GM12878 (cell line): ENCODE measurements at regions not wholly inside any gene's neighbourhood (a gene's known extent, or its start where the extent isn't known, plus 50 kb on each side); places are given as distances from the start of the nearest gene placed in this dataset.

Experiments
- ATAC-seq: fragments of 200-7000 bp; cut with Tn5 transposase; 3 replicates; pipeline ENCODE4 v1.9.1; 2020; ENCODE audit warnings: mild to moderate bottlenecking, moderate library complexity
- BruUV-seq: library from RNA; stranded (reverse); fragments of 400-500 nt; replicated peaks from 2 replicates; lab custom pipeline; 2021; lab: Mats Ljungman, UMichigan
- CTCF ChIA-PET: fragments of 300-600 bp; sonication (Branson Sonifier 250); formaldehyde crosslinking; extraction: SDS; loops from one replicate; lab custom pipeline; 2021; ENCODE audit warnings: inconsistent platforms; lab: Yijun Ruan, JAX
- POLR2A ChIA-PET: fragments of 350-600 bp; formaldehyde crosslinking; extraction: SDS; loops from one replicate; lab custom pipeline; 2021; ENCODE audit warnings: inconsistent platforms; lab: Charles Lee
- RAD21 ChIA-PET: fragments of 300-600 bp; sonication (Branson Sonifier 250); formaldehyde crosslinking; loops from one replicate; lab custom pipeline; 2023; ENCODE audit warnings: antibody characterized with exemption; ENCODE audit not compliant: unreplicated experiment; lab: Charles Lee
- SMC1A ChIA-PET: fragments of 300-600 bp; sonication (Branson Sonifier 250); formaldehyde crosslinking; loops from one replicate; lab custom pipeline; 2023; ENCODE audit not compliant: unreplicated experiment, uncharacterized antibody; lab: Charles Lee
- DNase-seq: peaks from one replicate; pipeline ENCODE4 v3.0.0-alpha.2; 2011; ENCODE audit warnings: low read depth, low spot score
- FAIRE-seq: peaks from 3 replicates; lab custom pipeline; 2011; peaks lifted over from hg19 to GRCh38; lab: Jason Lieb, UNC
- H2AFZ ChIP-seq: 2 replicates; pipeline ENCODE4 v1.6.0; 2011; ENCODE audit warnings: low read depth, low read length, control low read depth; ENCODE audit not compliant: control insufficient read depth
- H3K27ac ChIP-seq: 2 replicates; pipeline ENCODE4 v1.5.1; 2011; ENCODE audit warnings: control low read depth; ENCODE audit not compliant: control insufficient read depth, insufficient read depth
- H3K27me3 ChIP-seq, 2 experiments: replicated peaks in 1 of 2; 2 replicates each; pipeline versions ENCODE4 v1.6.0 to v1.6.1; 2011; ENCODE audit warnings: low read length in 1 of 2; ENCODE audit not compliant: control insufficient read depth in 2 of 2, insufficient read depth in 2 of 2
- H3K36me3 ChIP-seq, 2 experiments: 2 replicates each; pipeline ENCODE4 v1.5.1; 2011; ENCODE audit warnings: low read length in 1 of 2; ENCODE audit not compliant: control insufficient read depth in 2 of 2, insufficient read depth in 2 of 2
- H3K4me1 ChIP-seq: 2 replicates; pipeline ENCODE4 v1.6.1; 2011; ENCODE audit warnings: mild to moderate bottlenecking, low read length, moderate library complexity, mixed read lengths; ENCODE audit not compliant: control insufficient read depth, insufficient read depth
- H3K4me2 ChIP-seq: 2 replicates; pipeline ENCODE4 v1.6.0; 2011; ENCODE audit warnings: control low read depth; ENCODE audit not compliant: control insufficient read depth, insufficient read depth
- H3K4me3 ChIP-seq: fragments of 200-600 bp; sonication (generic); 2 replicates; pipeline ENCODE4 v1.5.1; 2016
- H3K79me2 ChIP-seq: 2 replicates; pipeline ENCODE4 v1.6.0; 2011; ENCODE audit warnings: low read length; ENCODE audit not compliant: control insufficient read depth, insufficient read depth
- H3K9ac ChIP-seq: 2 replicates; pipeline ENCODE4 v1.8.0; 2011; ENCODE audit warnings: low read length, control low read depth, mixed read lengths; ENCODE audit not compliant: control insufficient read depth, insufficient read depth
- H3K9me3 ChIP-seq: replicated peaks from 3 replicates; pipeline ENCODE4 v1.5.1; 2011; ENCODE audit warnings: mild to moderate bottlenecking, low read length; ENCODE audit not compliant: control insufficient read depth, insufficient read depth
- H4K20me1 ChIP-seq: 2 replicates; pipeline ENCODE4 v1.6.0; 2011; ENCODE audit not compliant: control insufficient read depth, insufficient read depth
- ATF7 ChIP-seq: fragments of 450-650 bp; IDR thresholded peaks from 2 replicates; pipeline ENCODE4 v1.6.1; 2016; ENCODE audit warnings: low read depth, mild to moderate bottlenecking
- CREM ChIP-seq: IDR thresholded peaks from 2 replicates; pipeline ENCODE4 v1.6.1; 2014; ENCODE audit warnings: antibody characterized with exemption, low read depth
- CUX1 ChIP-seq: IDR thresholded peaks from 2 replicates; pipeline ENCODE4 v1.6.1; 2012; ENCODE audit warnings: improper control_type of control experiment, low read depth, low read length; ENCODE audit not compliant: insufficient replicate concordance
- E4F1 ChIP-seq: fragments of 450-650 bp; IDR thresholded peaks from 2 replicates; pipeline ENCODE4 v1.6.1; 2018; ENCODE audit warnings: borderline replicate concordance, mild to moderate bottlenecking; ENCODE audit not compliant: partially characterized antibody
- EP300 ChIP-seq, 2 experiments: fragments of 150-350 bp in 1 of 2; IDR thresholded peaks; 2 replicates each; pipeline ENCODE4 v1.6.1; 2011 to 2012; ENCODE audit warnings: low read depth in 2 of 2, low read length in 2 of 2, borderline replicate concordance in 1 of 2, improper control_type of control experiment in 1 of 2, inconsistent platforms in 1 of 2; ENCODE audit not compliant: control insufficient read depth in 1 of 2
- ESRRA ChIP-seq: IDR thresholded peaks from 2 replicates; pipeline ENCODE4 v1.6.1; 2012; ENCODE audit warnings: mild to moderate bottlenecking, low read length, improper control_type of control experiment
- HDGF ChIP-seq: fragments of 450-650 bp; IDR thresholded peaks from 2 replicates; pipeline ENCODE4 v1.6.1; 2016; ENCODE audit warnings: antibody characterized with exemption
- JUND ChIP-seq: IDR thresholded peaks from 2 replicates; pipeline ENCODE4 v1.6.1; 2012; ENCODE audit warnings: low read depth, mild to moderate bottlenecking, low read length, improper control_type of control experiment, moderate library complexity
- LARP7 ChIP-seq: fragments of 450-650 bp; IDR thresholded peaks from 2 replicates; pipeline ENCODE4 v1.6.1; 2017; ENCODE audit warnings: mild to moderate bottlenecking
- RAD21 ChIP-seq: IDR thresholded peaks from 2 replicates; pipeline ENCODE4 v1.6.1; 2011; ENCODE audit warnings: mild to moderate bottlenecking, low read depth, low read length, moderate library complexity; ENCODE audit not compliant: insufficient read depth
- SIX5 ChIP-seq: IDR thresholded peaks from 2 replicates; pipeline ENCODE4 v1.6.1; 2011; ENCODE audit warnings: mild to moderate bottlenecking, low read depth, low read length, moderate library complexity; ENCODE audit not compliant: severe bottlenecking
- YBX1 ChIP-seq: fragments of 450-650 bp; IDR thresholded peaks from 2 replicates; pipeline ENCODE4 v1.6.1; 2016; ENCODE audit warnings: antibody characterized with exemption
- ZBTB4 ChIP-seq: fragments of 450-650 bp; formaldehyde crosslinking; IDR thresholded peaks from 2 replicates; pipeline ENCODE4 v1.4.0; 2022; ENCODE audit warnings: mild to moderate bottlenecking, moderate library complexity
- ZNF622 ChIP-seq: fragments of 450-650 bp; IDR thresholded peaks from 2 replicates; pipeline ENCODE4 v1.6.1; 2017; ENCODE audit warnings: mild to moderate bottlenecking, inconsistent platforms
- WGBS: methylation state at CpG from one replicate; pipeline ENCODE4 v1.1.6; 2016; ENCODE audit warnings: low lambda C conversion rate; ENCODE audit not compliant: insufficient replicate concordance, insufficient coverage; ENCODE audit errors: missing lambda C conversion rate; 5-methylcytosine and 5-hydroxymethylcytosine counted together
- in situ Hi-C: fragments of 300-500 bp; cut with MboI; formaldehyde crosslinking; loops from 9 replicates; pipeline ENCODE4 v1.14.3; 2018; ENCODE audit warnings: mixed read lengths
- intact Hi-C: fragments of 100-400 bp; cut with micrococcal nuclease; formaldehyde crosslinking; loops from one replicate; pipeline ENCODE4 v1.14.2; 2022; ENCODE audit not compliant: unreplicated experiment

- ATAC-seq (no peak), FAIRE-seq (no peak), DNase-seq (no peak)
- Histone ChIP-seq H3K9me3 (no peaks in the 10 kb centered on the region), H3K27me3 (peaks cover 3 to 9% of the 10 kb centered on the region in 2 experiments), H3K4me3 (no peak overlapping the region), H2AFZ (no peak overlapping the region), H3K27ac (no peak overlapping the region), H3K4me1 (no peaks in the 10 kb centered on the region), H4K20me1 (no peaks in the 10 kb centered on the region), H3K79me2 (no peaks in the 10 kb centered on the region), H3K36me3 (no peaks in the 10 kb centered on the region), H3K9ac (no peak overlapping the region), H3K4me2 (no peak overlapping the region)
- BruUV-seq: no TSS peak
- whole genome bisulfite sequencing: 23% methylated on average over 5 of the region's 5 CpGs
- intact Hi-C loops (no loop called here), in situ Hi-C loops (loop anchor here (25.0 kb wide), 1 partner anchor 330 kb away; the partner anchor contains the start of gene RNF38)
- SMC1A ChIA-PET: interaction anchor here (1.3 kb wide), 1 partner anchor 14 kb away, joined by 3 read pairs; no protein-coding TSS in a partner anchor
- RAD21 ChIA-PET: no interaction called here
- POLR2A ChIA-PET: no interaction called here
- CTCF ChIA-PET: interaction anchor here (0.6 to 1.1 kb wide), 2 partner anchors 12 to 19 kb away, joined by 3 read pairs; no protein-coding TSS in a partner anchor
- TF ChIP-seq YBX1: no peak
- TF ChIP-seq HDGF: no peak
- no peak for TF ChIP-seq ESRRA
- TF ChIP-seq ZBTB4 (CRISPR knock-in tag): no peak
- no peak for TF ChIP-seq LARP7
- TF ChIP-seq RAD21: no peak
- no peak for TF ChIP-seq E4F1
- TF ChIP-seq ZNF622: no peak
- no peak for TF ChIP-seq SIX5
- TF ChIP-seq JUND: no peak
- no peak for TF ChIP-seq CREM
- TF ChIP-seq ATF7: no peak
- TF ChIP-seq CUX1: no peak
- TF ChIP-seq EP300 (IDR thresholded peaks at IDR 0.05; ENCODE audit: borderline replicate concordance in 1 of 2, control insufficient read depth in 1 of 2, low read depth in 2 of 2, low read length in 2 of 2): no peak
Observed at GRCh38 chr9:36742264-36742663, 169.6 kb downstream of the MELK start.
